A549 (cell line): ENCODE measurements at regions not wholly inside any gene's neighbourhood (a gene's known extent, or its start where the extent isn't known, plus 50 kb on each side); places are given as distances from the start of the nearest gene placed in this dataset.

Experiments
- ATAC-seq, 2 experiments: fragments of 200-7000 bp in 1 of 2; fragments of >200 bp in 1 of 2; cut with Nextera tagmentation in 1 of 2; cut with Tn5 transposase in 1 of 2; 3 replicates each; pipeline versions ENCODE4 v1.8.0 to v1.9.1; 2018 to 2020; ENCODE audit warnings: mild to moderate bottlenecking in 1 of 2, moderate library complexity in 1 of 2
- CTCF ChIA-PET: fragments of 300-600 bp; sonication (Branson Sonifier 250); formaldehyde crosslinking; extraction: SDS; loops from one replicate; lab custom pipeline; 2021; ENCODE audit warnings: antibody characterized with exemption, inconsistent platforms; lab: Yijun Ruan, JAX
- POLR2A ChIA-PET: fragments of 350-600 bp; formaldehyde crosslinking; extraction: SDS; loops from one replicate; lab custom pipeline; 2021; ENCODE audit warnings: antibody characterized with exemption, inconsistent platforms; lab: Yijun Ruan, JAX
- DNase-seq, 2 experiments: peaks; one replicate each; pipeline versions ENCODE4 v3.0.0 to v3.0.0-alpha.2; 2011 to 2016; ENCODE audit warnings: low read depth in 1 of 2, low spot score in 1 of 2
- FAIRE-seq: peaks from 2 replicates; lab custom pipeline; 2011; peaks lifted over from hg19 to GRCh38; lab: Jason Lieb, UNC
- H3K27ac ChIP-seq, 2 experiments: fragments of >200 bp; sonication (Bioruptor Twin); formaldehyde crosslinking; 3 replicates each; pipeline ENCODE4 v1.5.1; 2016 to 2017
- H3K4me1 ChIP-seq: fragments of >200 bp; sonication (Bioruptor Twin); formaldehyde crosslinking; 3 replicates; pipeline ENCODE4 v1.6.1; 2016
- H3K4me2 ChIP-seq: fragments of >200 bp; sonication (Bioruptor Twin); formaldehyde crosslinking; 3 replicates; pipeline ENCODE4 v1.6.1; 2016
- H3K4me3 ChIP-seq: fragments of >200 bp; sonication (Bioruptor Twin); formaldehyde crosslinking; 3 replicates; pipeline ENCODE4 v1.5.1; 2016
- H3K9me3 ChIP-seq: fragments of >200 bp; sonication (Bioruptor Twin); formaldehyde crosslinking; 3 replicates; pipeline ENCODE4 v1.6.1; 2016
- BHLHE40 ChIP-seq: IDR thresholded peaks from 2 replicates; pipeline ENCODE4 v1.6.1; 2012; ENCODE audit warnings: low read depth, low read length, inconsistent platforms
- CBX8 ChIP-seq: fragments of 200-600 bp; sonication (generic); IDR thresholded peaks from 2 replicates; pipeline ENCODE4 v1.6.1; 2016
- CEBPB ChIP-seq, 2 experiments: fragments of >200 bp in 1 of 2; sonication (Bioruptor Twin) in 1 of 2; formaldehyde crosslinking in 1 of 2; IDR thresholded peaks; 2 replicates each; pipeline ENCODE4 v1.6.1; 2012 to 2016
- CHD2 ChIP-seq: fragments of 150-350 bp; IDR thresholded peaks from 2 replicates; pipeline ENCODE4 v1.6.1; 2014; ENCODE audit warnings: low read length; ENCODE audit not compliant: partially characterized antibody
- EHF ChIP-seq: fragments of 250-450 bp; sonication (Bioruptor Pico); IDR thresholded peaks from 2 replicates; pipeline ENCODE4 v1.5.0; 2020; ENCODE audit warnings: mild to moderate bottlenecking
- EHMT2 ChIP-seq: fragments of 200-600 bp; sonication (generic); IDR thresholded peaks from 2 replicates; pipeline ENCODE4 v1.6.1; 2016; ENCODE audit warnings: antibody characterized with exemption, low read depth, mild to moderate bottlenecking, moderate library complexity
- EP300 ChIP-seq, 2 experiments: fragments of >200 bp; sonication (Bioruptor Twin); formaldehyde crosslinking; IDR thresholded peaks; 2 replicates in 1 of 2; 3 replicates in 1 of 2; pipeline ENCODE4 v1.6.1; 2016 to 2017
- GATA3 ChIP-seq: IDR thresholded peaks from 2 replicates; pipeline ENCODE4 v1.6.1; 2012; ENCODE audit warnings: borderline replicate concordance
- HOXA7 ChIP-seq: fragments of 250-450 bp; sonication (Bioruptor Pico); IDR thresholded peaks from 2 replicates; pipeline ENCODE4 v1.5.0; 2020; ENCODE audit warnings: mild to moderate bottlenecking, moderate library complexity
- JUNB ChIP-seq: fragments of >200 bp; sonication (Bioruptor Twin); formaldehyde crosslinking; IDR thresholded peaks from 2 replicates; pipeline ENCODE4 v1.6.1; 2016
- KDM1A ChIP-seq: fragments of 200-600 bp; sonication (generic); IDR thresholded peaks from 2 replicates; pipeline ENCODE4 v1.6.1; 2016; ENCODE audit warnings: low read depth, mild to moderate bottlenecking
- MAFK ChIP-seq: fragments of 450-650 bp; IDR thresholded peaks from 2 replicates; pipeline ENCODE4 v1.6.1; 2014; ENCODE audit not compliant: partially characterized antibody
- MAZ ChIP-seq: fragments of 150-350 bp; IDR thresholded peaks from 2 replicates; pipeline ENCODE4 v1.6.1; 2014; ENCODE audit warnings: antibody characterized with exemption, low read depth, low read length, borderline replicate concordance
- RAD21 ChIP-seq, 2 experiments: fragments of >200 bp in 1 of 2; sonication (Bioruptor Twin) in 1 of 2; formaldehyde crosslinking in 1 of 2; IDR thresholded peaks in 1 of 2; conservative IDR thresholded peaks in 1 of 2; 2 replicates in 1 of 2; 3 replicates in 1 of 2; pipeline ENCODE4 v1.6.1; 2012 to 2018; ENCODE audit warnings: inconsistent platforms in 1 of 2
- RARB ChIP-seq: fragments of 250-450 bp; sonication (Bioruptor Pico); IDR thresholded peaks from 2 replicates; pipeline ENCODE4 v1.8.0; 2021; ENCODE audit warnings: mild to moderate bottlenecking, moderate library complexity
- RFX5 ChIP-seq: fragments of 450-650 bp; IDR thresholded peaks from 2 replicates; pipeline ENCODE4 v1.7.1; 2014; ENCODE audit warnings: antibody characterized with exemption, mild to moderate bottlenecking, moderate library complexity
- SMC3 ChIP-seq: fragments of >200 bp; sonication (Bioruptor Twin); formaldehyde crosslinking; IDR thresholded peaks from 3 replicates; pipeline ENCODE4 v1.6.1; 2018; ENCODE audit warnings: inconsistent platforms
- TP53 ChIP-seq: fragments of 250-450 bp; sonication (Bioruptor Pico); IDR thresholded peaks from 2 replicates; pipeline ENCODE4 v1.5.0; 2021; ENCODE audit warnings: mild to moderate bottlenecking, moderate library complexity
- ZC3H11A ChIP-seq: fragments of 450-650 bp; IDR thresholded peaks from 2 replicates; pipeline ENCODE4 v1.6.1; 2014; ENCODE audit warnings: antibody characterized with exemption, mild to moderate bottlenecking
- ZFP36 ChIP-seq: fragments of 450-650 bp; IDR thresholded peaks from 2 replicates; pipeline ENCODE4 v1.6.1; 2014; ENCODE audit warnings: borderline replicate concordance; ENCODE audit not compliant: partially characterized antibody
- ZNF302 ChIP-seq: fragments of 250-450 bp; sonication (Bioruptor Pico); IDR thresholded peaks from 2 replicates; pipeline ENCODE4 v1.9.0; 2021; ENCODE audit warnings: inconsistent platforms, mild to moderate bottlenecking, moderate library complexity
- WGBS: methylation state at CpG from one replicate; pipeline ENCODE4 v1.1.6; 2017; ENCODE audit errors: missing lambda C conversion rate; 5-methylcytosine and 5-hydroxymethylcytosine counted together
- TF ChIP-seq, protein P1 (sequence below): fragments of 200-600 bp; sonication (generic); IDR thresholded peaks from 2 replicates; pipeline ENCODE4 v1.6.1; 2016; ENCODE audit warnings: antibody characterized with exemption, mild to moderate bottlenecking, moderate library complexity
- TF ChIP-seq, protein P2 (sequence below): fragments of 250-450 bp; sonication (Bioruptor Pico); IDR thresholded peaks from 2 replicates; pipeline ENCODE4 v1.5.0; 2021; ENCODE audit warnings: mild to moderate bottlenecking, moderate library complexity, borderline replicate concordance
- TF ChIP-seq, protein P3 (sequence below): IDR thresholded peaks from 2 replicates; pipeline ENCODE4 v1.6.1; 2012

DNA sequence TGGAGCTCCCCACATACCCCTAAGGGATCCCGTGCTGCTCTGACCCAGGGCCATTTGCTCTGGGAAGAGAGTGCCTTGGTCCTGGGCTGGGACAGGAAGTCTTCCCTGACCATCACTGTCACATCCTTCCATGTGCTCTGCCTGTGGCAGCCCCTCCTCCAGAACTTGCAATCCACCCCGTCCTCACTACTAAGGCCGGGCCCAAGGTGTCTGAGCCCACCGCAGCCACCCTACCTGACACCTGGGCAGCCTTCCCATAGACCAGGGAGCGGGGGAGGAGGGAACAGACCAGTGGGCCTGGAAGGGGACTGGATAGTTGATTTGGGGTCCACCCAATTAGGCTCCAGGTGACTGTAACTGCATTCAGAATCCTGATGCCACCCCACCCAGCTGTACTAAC, 117.5 kb upstream of the CRHR1 start:
- POLR2A ChIA-PET, result no interaction called here
- ATAC-seq (no peak), DNase-seq (no peak), FAIRE-seq (no peak)
- no peak overlapping the region for H3K4me2 ChIP-seq
- H3K4me3 ChIP-seq, result no peak overlapping the region
- H3K27ac ChIP-seq, result no peak overlapping the region
- H3K4me1 ChIP-seq, result no peaks in the 10 kb centered on the region
- TF ChIP-seq EP300 (IDR thresholded peaks at IDR 0.05) (no peak), CHD2 (no peak), MAFK (no peak)
- whole genome bisulfite sequencing, result 15% methylated on average over 5 of the region's 5 CpGs
- 0 out of 3 replicates have a peak, but pooled peaks cover 4% of the 10 kb centered on the region for H3K9me3 ChIP-seq
- CTCF ChIA-PET, result interaction anchor here (0.6 to 9.8 kb wide), 13 partner anchors 8 to 194 kb away, joined by 3 to 90 read pairs (median 3); no protein-coding TSS in a partner anchor

DNA sequence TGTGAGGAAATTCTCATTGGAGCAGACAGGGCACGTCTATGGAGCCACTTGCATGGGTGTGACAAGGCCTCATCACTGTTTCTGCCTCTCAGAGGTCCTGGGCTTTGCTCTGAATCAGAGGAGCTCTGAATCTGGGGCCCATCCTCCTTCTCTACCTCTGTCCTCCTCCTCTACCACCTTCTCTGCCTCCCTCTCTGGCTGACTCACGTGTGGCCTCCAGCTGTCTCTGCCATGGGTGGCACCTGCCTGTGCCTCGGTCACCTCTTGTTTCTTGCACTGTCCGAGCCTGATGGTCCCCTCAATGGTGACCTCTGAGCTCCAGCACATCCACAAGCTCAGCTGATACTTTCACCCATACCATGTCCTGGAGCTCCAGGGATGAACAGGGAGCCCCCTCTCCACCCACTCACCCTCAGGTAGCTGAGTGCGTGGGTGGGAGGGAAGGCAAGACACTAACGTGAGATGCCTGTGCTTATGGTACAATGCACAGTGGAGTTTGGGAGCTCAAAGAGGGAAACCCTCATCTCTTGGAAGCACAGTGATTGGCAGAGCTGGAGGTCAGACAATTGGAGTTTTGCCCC, 116.4 kb upstream of the CRHR1 start:
- Histone ChIP-seq H3K4me3 (no peak overlapping the region), H3K27ac (no peak overlapping the region), H3K4me2 (no peak overlapping the region), H3K4me1 (no peaks in the 10 kb centered on the region), H3K9me3 (no peaks in the 10 kb centered on the region)
- ATAC-seq (no peak), FAIRE-seq (no peak), DNase-seq (no peak)
- ChIA-PET POLR2A (no interaction called here), CTCF (interaction anchor here (0.9 to 9.8 kb wide), 7 partner anchors 10 to 256 kb away, joined by 3 to 90 read pairs (median 7); no protein-coding TSS in a partner anchor)
- no peak for TF ChIP-seq TP53 (CRISPR knock-in tag)
- no peak for TF ChIP-seq HOXA7 (CRISPR knock-in tag)
- TF ChIP-seq EHMT2, result no peak
- WGBS, result 26% methylated on average over 6 of the region's 6 CpGs

- no peak for FAIRE-seq
- Histone ChIP-seq H3K4me1 (no peaks in the 10 kb centered on the region), H3K27ac (no peak overlapping the region), H3K4me2 (no peak overlapping the region), H3K4me3 (no peak overlapping the region), H3K9me3 (no peaks in the 10 kb centered on the region)
- CTCF ChIA-PET, result interaction anchor here (0.9 to 9.8 kb wide), 7 partner anchors 10 to 255 kb away, joined by 3 to 90 read pairs (median 7); no protein-coding TSS in a partner anchor
- 44% methylated on average over 4 of the region's 4 CpGs for WGBS
- no peak for ATAC-seq
- POLR2A ChIA-PET, result no interaction called here
- TF ChIP-seq BHLHE40, result no peak
- TF ChIP-seq ZNF302 (CRISPR knock-in tag), result no peak
- no peak for TF ChIP-seq SMC3
- TF ChIP-seq RFX5, result no peak
- TF ChIP-seq, protein P1, sequence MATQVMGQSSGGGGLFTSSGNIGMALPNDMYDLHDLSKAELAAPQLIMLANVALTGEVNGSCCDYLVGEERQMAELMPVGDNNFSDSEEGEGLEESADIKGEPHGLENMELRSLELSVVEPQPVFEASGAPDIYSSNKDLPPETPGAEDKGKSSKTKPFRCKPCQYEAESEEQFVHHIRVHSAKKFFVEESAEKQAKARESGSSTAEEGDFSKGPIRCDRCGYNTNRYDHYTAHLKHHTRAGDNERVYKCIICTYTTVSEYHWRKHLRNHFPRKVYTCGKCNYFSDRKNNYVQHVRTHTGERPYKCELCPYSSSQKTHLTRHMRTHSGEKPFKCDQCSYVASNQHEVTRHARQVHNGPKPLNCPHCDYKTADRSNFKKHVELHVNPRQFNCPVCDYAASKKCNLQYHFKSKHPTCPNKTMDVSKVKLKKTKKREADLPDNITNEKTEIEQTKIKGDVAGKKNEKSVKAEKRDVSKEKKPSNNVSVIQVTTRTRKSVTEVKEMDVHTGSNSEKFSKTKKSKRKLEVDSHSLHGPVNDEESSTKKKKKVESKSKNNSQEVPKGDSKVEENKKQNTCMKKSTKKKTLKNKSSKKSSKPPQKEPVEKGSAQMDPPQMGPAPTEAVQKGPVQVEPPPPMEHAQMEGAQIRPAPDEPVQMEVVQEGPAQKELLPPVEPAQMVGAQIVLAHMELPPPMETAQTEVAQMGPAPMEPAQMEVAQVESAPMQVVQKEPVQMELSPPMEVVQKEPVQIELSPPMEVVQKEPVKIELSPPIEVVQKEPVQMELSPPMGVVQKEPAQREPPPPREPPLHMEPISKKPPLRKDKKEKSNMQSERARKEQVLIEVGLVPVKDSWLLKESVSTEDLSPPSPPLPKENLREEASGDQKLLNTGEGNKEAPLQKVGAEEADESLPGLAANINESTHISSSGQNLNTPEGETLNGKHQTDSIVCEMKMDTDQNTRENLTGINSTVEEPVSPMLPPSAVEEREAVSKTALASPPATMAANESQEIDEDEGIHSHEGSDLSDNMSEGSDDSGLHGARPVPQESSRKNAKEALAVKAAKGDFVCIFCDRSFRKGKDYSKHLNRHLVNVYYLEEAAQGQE, result no peak
- TF ChIP-seq CBX8, result no peak
- no peak for TF ChIP-seq RARB (CRISPR knock-in tag)
- DNase-seq, result no peak
Observed at GRCh38 chr17:45668316-45668715, 115.8 kb upstream of the CRHR1 start.

- 78% methylated on average over 16 of the region's 16 CpGs for whole genome bisulfite sequencing
- no peak for DNase-seq
- ChIA-PET CTCF (interaction anchor here (1.2 to 1.4 kb wide), 3 partner anchors 32 to 160 kb away, joined by 3 to 5 read pairs (median 3); no protein-coding TSS in a partner anchor), POLR2A (no interaction called here)
- Histone ChIP-seq H3K9me3 (no peaks in the 10 kb centered on the region), H3K4me3 (no peak overlapping the region), H3K4me1 (no peaks in the 10 kb centered on the region), H3K4me2 (no peak overlapping the region), H3K27ac (no peak overlapping the region)
- FAIRE-seq, result no peak
- ATAC-seq, result no peak
- TF ChIP-seq SMC3 (no peak), ZFP36 (no peak), JUNB (no peak), EP300 (IDR thresholded peaks at IDR 0.05) (no peak), KDM1A (no peak), EHF (CRISPR knock-in tag) (no peak), ZC3H11A (no peak), CEBPB (IDR thresholded peaks at IDR 0.05) (no peak), BHLHE40 (no peak), MAZ (no peak), GATA3 (no peak), RAD21 (conservative IDR thresholded peaks at IDR 0.05 in 1 of 2, IDR thresholded peaks at IDR 0.05 in 1 of 2) (no peak)
- TF ChIP-seq, protein P2, sequence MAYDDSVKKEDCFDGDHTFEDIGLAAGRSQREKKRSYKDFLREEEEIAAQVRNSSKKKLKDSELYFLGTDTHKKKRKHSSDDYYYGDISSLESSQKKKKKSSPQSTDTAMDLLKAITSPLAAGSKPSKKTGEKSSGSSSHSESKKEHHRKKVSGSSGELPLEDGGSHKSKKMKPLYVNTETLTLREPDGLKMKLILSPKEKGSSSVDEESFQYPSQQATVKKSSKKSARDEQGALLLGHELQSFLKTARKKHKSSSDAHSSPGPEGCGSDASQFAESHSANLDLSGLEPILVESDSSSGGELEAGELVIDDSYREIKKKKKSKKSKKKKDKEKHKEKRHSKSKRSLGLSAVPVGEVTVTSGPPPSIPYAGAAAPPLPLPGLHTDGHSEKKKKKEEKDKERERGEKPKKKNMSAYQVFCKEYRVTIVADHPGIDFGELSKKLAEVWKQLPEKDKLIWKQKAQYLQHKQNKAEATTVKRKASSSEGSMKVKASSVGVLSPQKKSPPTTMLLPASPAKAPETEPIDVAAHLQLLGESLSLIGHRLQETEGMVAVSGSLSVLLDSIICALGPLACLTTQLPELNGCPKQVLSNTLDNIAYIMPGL (CRISPR knock-in tag), result no peak
- TF ChIP-seq, protein P3, sequence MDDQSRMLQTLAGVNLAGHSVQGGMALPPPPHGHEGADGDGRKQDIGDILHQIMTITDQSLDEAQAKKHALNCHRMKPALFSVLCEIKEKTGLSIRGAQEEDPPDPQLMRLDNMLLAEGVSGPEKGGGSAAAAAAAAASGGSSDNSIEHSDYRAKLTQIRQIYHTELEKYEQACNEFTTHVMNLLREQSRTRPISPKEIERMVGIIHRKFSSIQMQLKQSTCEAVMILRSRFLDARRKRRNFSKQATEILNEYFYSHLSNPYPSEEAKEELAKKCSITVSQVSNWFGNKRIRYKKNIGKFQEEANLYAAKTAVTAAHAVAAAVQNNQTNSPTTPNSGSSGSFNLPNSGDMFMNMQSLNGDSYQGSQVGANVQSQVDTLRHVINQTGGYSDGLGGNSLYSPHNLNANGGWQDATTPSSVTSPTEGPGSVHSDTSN, result no peak
Observed at GRCh38 chr17:45672301-45672700, 111.8 kb upstream of the CRHR1 start.
